Liver (tissue), 8 donors: ENCODE measurements at regions not wholly inside any gene's neighbourhood (a gene's known extent, or its start where the extent isn't known, plus 50 kb on each side); places are given as distances from the start of the nearest gene placed in this dataset.

Experiments
- DNase-seq: peaks from one replicate; pipeline ENCODE4 v3.0.0-alpha.2; 2017; ENCODE audit warnings: low spot score
- H3K27ac ChIP-seq, 2 donors: one replicate each; pipeline ENCODE4 v1.7.0; 2013; ENCODE audit warnings: inconsistent platforms in 2 of 2, low read length in 2 of 2, control low read depth in 1 of 2, low read depth in 1 of 2, mild to moderate bottlenecking in 1 of 2
- H3K27me3 ChIP-seq, 4 donors: one replicate each; pipeline versions ENCODE4 v1.6.1 to v1.7.0; 2013; ENCODE audit warnings: low read length in 3 of 4, inconsistent platforms in 1 of 4, mild to moderate bottlenecking in 1 of 4, moderate library complexity in 1 of 4; ENCODE audit not compliant: control insufficient read depth in 4 of 4, insufficient read depth in 4 of 4
- H3K36me3 ChIP-seq, 4 donors: one replicate each; pipeline versions ENCODE4 v1.6.1 to v1.7.0; 2013; ENCODE audit warnings: low read length in 3 of 4, mild to moderate bottlenecking in 3 of 4, low read depth in 1 of 4, moderate library complexity in 1 of 4; ENCODE audit not compliant: control insufficient read depth in 4 of 4, insufficient read depth in 3 of 4
- H3K4me1 ChIP-seq, 4 donors: one replicate each; pipeline versions ENCODE4 v1.6.1 to v1.7.0; 2013; ENCODE audit warnings: low read length in 3 of 4, mild to moderate bottlenecking in 3 of 4, moderate library complexity in 1 of 4; ENCODE audit not compliant: control insufficient read depth in 4 of 4, insufficient read depth in 4 of 4
- H3K4me3 ChIP-seq, 3 donors: one replicate each; pipeline versions ENCODE4 v1.6.1 to v1.7.0; 2013; ENCODE audit warnings: low read length in 3 of 3, control low read depth in 1 of 3, low read depth in 1 of 3, mild to moderate bottlenecking in 1 of 3
- H3K9ac ChIP-seq, 2 donors: one replicate each; pipeline ENCODE4 v1.7.0; 2013; ENCODE audit warnings: low read length in 2 of 2, mild to moderate bottlenecking in 2 of 2, moderate library complexity in 2 of 2, control low read depth in 1 of 2, low read depth in 1 of 2
- H3K9me3 ChIP-seq, 4 donors: one replicate each; pipeline versions ENCODE4 v1.6.1 to v1.7.0; 2013; ENCODE audit warnings: low read length in 3 of 4; ENCODE audit not compliant: control insufficient read depth in 4 of 4
- EGR1 ChIP-seq, 2 donors: IDR thresholded peaks; 2 replicates each; pipeline ENCODE4 v1.6.1; 2016 to 2018; ENCODE audit warnings: antibody characterized with exemption in 2 of 2, low read depth in 2 of 2
- FOXA1 ChIP-seq: IDR thresholded peaks from 2 replicates; pipeline ENCODE4 v1.6.1; 2016; ENCODE audit warnings: antibody characterized with exemption
- FOXA2 ChIP-seq: IDR thresholded peaks from 2 replicates; pipeline ENCODE4 v1.6.1; 2016; ENCODE audit warnings: antibody characterized with exemption
- GABPA ChIP-seq, 2 donors: IDR thresholded peaks in 1 of 2; conservative IDR thresholded peaks in 1 of 2; 2 replicates each; pipeline ENCODE4 v1.6.1; 2016; ENCODE audit warnings: antibody characterized with exemption in 2 of 2, mild to moderate bottlenecking in 1 of 2, moderate library complexity in 1 of 2
- HNF4A ChIP-seq, 2 donors: conservative IDR thresholded peaks; 2 replicates each; pipeline ENCODE4 v1.6.1; 2016; ENCODE audit warnings: antibody characterized with exemption in 2 of 2, mild to moderate bottlenecking in 2 of 2
- HNF4G ChIP-seq: IDR thresholded peaks from 2 replicates; pipeline ENCODE4 v1.6.1; 2016; ENCODE audit warnings: antibody characterized with exemption
- JUND ChIP-seq, 2 donors: IDR thresholded peaks; 2 replicates each; pipeline ENCODE4 v1.6.1; 2016; ENCODE audit warnings: antibody characterized with exemption in 2 of 2
- NR2F2 ChIP-seq: IDR thresholded peaks from 2 replicates; pipeline ENCODE4 v1.6.1; 2016; ENCODE audit warnings: antibody characterized with exemption
- RAD21 ChIP-seq, 2 donors: IDR thresholded peaks; 2 replicates each; pipeline ENCODE4 v1.6.1; 2016; ENCODE audit warnings: antibody characterized with exemption in 2 of 2, mild to moderate bottlenecking in 2 of 2
- RXRA ChIP-seq, 2 donors: IDR thresholded peaks; 2 replicates each; pipeline ENCODE4 v1.6.1; 2017 to 2018; ENCODE audit warnings: antibody characterized with exemption in 2 of 2, mild to moderate bottlenecking in 1 of 2
- SP1 ChIP-seq: IDR thresholded peaks from 2 replicates; pipeline ENCODE4 v1.6.1; 2018; ENCODE audit warnings: antibody characterized with exemption, mild to moderate bottlenecking
- TAF1 ChIP-seq: conservative IDR thresholded peaks from 2 replicates; pipeline ENCODE4 v1.6.1; 2016; ENCODE audit warnings: antibody characterized with exemption, mild to moderate bottlenecking
- YY1 ChIP-seq: IDR thresholded peaks from 2 replicates; pipeline ENCODE4 v1.6.1; 2016; ENCODE audit warnings: antibody characterized with exemption, mild to moderate bottlenecking
- WGBS: extraction: QIAGEN DNeasy Blood & Tissue Kit; methylation state at CpG from one replicate; pipeline ENCODE4 v1.1.7; 2013; 5-methylcytosine and 5-hydroxymethylcytosine counted together
- TF ChIP-seq, protein P1 (sequence below): fragments of 150-350 bp; IDR thresholded peaks from 2 replicates; pipeline ENCODE4 v1.5.1; 2017; ENCODE audit warnings: improper control_type of control experiment, low read depth, low read length; ENCODE audit not compliant: missing input control
- TF ChIP-seq, protein P2 (sequence below): IDR thresholded peaks from 2 replicates; pipeline ENCODE4 v1.6.1; 2016; ENCODE audit warnings: antibody characterized with exemption
- TF ChIP-seq, protein P3 (sequence below): IDR thresholded peaks from 2 replicates; pipeline ENCODE4 v1.6.1; 2016; ENCODE audit warnings: antibody characterized with exemption
- TF ChIP-seq, protein P4 (sequence below): IDR thresholded peaks from 2 replicates; pipeline ENCODE4 v1.6.1; 2016; ENCODE audit warnings: antibody characterized with exemption, mild to moderate bottlenecking
- TF ChIP-seq, protein P5 (sequence below): IDR thresholded peaks from 2 replicates; pipeline ENCODE4 v1.6.1; 2016; ENCODE audit warnings: antibody characterized with exemption
- donor health status: healthy.
- donor health status: healthy.
- donor health status: healthy.
- donor health status: healthy.
- donor health status: healthy.

DNA sequence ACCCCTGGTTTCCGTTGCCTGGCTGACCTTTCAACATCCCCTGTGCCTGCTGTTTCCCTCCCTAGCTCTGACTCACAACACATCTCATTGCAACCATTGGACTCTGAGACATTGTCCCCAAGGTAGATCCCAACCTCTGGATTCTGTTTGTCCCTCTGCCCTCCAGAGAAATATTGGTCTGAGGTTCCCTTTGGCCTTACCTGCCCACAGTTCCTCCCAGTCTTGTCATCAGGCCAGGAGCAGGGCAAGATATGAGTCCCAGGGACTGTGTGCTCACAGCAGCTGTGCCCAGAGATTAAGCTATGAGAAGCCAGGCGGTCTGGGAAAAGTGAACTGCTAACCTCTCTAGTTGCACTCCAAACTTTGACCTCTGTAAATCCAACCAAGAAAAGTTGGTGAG lies 168.2 kb upstream of the NR2F2 start:
- DNase-seq: no peak
- Histone ChIP-seq H3K27me3 (no peaks in the 10 kb centered on the region), H3K27ac (peak overlapping the region in 1 of 2 donors; percentile 46), H3K4me3 (no peak overlapping the region), H3K9me3 (no peaks in the 10 kb centered on the region), H3K4me1 (peaks cover 0 to 12% (median 3%) of the 10 kb centered on the region in 4 donors), H3K36me3 (no peaks in the 10 kb centered on the region), H3K9ac (no peak overlapping the region)
- TF ChIP-seq HNF4A (conservative IDR thresholded peaks at IDR 0.05) (peak; percentile 91 to 93), TAF1 (no peak), RAD21 (IDR thresholded peaks at IDR 0.05) (peak; percentile 40 to 54), SP1 (peak; percentile 67), NR2F2 (peak; percentile 65), FOXA1 (no peak), FOXA2 (no peak), HNF4G (peak; percentile 70), EGR1 (IDR thresholded peaks at IDR 0.05; ENCODE audit: low read depth in 2 of 2) (no peak), JUND (IDR thresholded peaks at IDR 0.05) (peak; percentile 74 to 83), YY1 (no peak), RXRA (IDR thresholded peaks at IDR 0.05) (peak; percentile 74 to 85), GABPA (IDR thresholded peaks at IDR 0.05 in 1 of 2, conservative IDR thresholded peaks at IDR 0.05 in 1 of 2) (no peak)
- TF ChIP-seq, protein P1, sequence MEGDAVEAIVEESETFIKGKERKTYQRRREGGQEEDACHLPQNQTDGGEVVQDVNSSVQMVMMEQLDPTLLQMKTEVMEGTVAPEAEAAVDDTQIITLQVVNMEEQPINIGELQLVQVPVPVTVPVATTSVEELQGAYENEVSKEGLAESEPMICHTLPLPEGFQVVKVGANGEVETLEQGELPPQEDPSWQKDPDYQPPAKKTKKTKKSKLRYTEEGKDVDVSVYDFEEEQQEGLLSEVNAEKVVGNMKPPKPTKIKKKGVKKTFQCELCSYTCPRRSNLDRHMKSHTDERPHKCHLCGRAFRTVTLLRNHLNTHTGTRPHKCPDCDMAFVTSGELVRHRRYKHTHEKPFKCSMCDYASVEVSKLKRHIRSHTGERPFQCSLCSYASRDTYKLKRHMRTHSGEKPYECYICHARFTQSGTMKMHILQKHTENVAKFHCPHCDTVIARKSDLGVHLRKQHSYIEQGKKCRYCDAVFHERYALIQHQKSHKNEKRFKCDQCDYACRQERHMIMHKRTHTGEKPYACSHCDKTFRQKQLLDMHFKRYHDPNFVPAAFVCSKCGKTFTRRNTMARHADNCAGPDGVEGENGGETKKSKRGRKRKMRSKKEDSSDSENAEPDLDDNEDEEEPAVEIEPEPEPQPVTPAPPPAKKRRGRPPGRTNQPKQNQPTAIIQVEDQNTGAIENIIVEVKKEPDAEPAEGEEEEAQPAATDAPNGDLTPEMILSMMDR: no peak
- TF ChIP-seq, protein P2, sequence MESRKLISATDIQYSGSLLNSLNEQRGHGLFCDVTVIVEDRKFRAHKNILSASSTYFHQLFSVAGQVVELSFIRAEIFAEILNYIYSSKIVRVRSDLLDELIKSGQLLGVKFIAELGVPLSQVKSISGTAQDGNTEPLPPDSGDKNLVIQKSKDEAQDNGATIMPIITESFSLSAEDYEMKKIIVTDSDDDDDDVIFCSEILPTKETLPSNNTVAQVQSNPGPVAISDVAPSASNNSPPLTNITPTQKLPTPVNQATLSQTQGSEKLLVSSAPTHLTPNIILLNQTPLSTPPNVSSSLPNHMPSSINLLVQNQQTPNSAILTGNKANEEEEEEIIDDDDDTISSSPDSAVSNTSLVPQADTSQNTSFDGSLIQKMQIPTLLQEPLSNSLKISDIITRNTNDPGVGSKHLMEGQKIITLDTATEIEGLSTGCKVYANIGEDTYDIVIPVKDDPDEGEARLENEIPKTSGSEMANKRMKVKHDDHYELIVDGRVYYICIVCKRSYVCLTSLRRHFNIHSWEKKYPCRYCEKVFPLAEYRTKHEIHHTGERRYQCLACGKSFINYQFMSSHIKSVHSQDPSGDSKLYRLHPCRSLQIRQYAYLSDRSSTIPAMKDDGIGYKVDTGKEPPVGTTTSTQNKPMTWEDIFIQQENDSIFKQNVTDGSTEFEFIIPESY: no peak
- TF ChIP-seq, protein P3, sequence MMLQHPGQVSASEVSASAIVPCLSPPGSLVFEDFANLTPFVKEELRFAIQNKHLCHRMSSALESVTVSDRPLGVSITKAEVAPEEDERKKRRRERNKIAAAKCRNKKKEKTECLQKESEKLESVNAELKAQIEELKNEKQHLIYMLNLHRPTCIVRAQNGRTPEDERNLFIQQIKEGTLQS: no peak
- TF ChIP-seq, protein P4, sequence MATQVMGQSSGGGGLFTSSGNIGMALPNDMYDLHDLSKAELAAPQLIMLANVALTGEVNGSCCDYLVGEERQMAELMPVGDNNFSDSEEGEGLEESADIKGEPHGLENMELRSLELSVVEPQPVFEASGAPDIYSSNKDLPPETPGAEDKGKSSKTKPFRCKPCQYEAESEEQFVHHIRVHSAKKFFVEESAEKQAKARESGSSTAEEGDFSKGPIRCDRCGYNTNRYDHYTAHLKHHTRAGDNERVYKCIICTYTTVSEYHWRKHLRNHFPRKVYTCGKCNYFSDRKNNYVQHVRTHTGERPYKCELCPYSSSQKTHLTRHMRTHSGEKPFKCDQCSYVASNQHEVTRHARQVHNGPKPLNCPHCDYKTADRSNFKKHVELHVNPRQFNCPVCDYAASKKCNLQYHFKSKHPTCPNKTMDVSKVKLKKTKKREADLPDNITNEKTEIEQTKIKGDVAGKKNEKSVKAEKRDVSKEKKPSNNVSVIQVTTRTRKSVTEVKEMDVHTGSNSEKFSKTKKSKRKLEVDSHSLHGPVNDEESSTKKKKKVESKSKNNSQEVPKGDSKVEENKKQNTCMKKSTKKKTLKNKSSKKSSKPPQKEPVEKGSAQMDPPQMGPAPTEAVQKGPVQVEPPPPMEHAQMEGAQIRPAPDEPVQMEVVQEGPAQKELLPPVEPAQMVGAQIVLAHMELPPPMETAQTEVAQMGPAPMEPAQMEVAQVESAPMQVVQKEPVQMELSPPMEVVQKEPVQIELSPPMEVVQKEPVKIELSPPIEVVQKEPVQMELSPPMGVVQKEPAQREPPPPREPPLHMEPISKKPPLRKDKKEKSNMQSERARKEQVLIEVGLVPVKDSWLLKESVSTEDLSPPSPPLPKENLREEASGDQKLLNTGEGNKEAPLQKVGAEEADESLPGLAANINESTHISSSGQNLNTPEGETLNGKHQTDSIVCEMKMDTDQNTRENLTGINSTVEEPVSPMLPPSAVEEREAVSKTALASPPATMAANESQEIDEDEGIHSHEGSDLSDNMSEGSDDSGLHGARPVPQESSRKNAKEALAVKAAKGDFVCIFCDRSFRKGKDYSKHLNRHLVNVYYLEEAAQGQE: no peak
- TF ChIP-seq, protein P5, sequence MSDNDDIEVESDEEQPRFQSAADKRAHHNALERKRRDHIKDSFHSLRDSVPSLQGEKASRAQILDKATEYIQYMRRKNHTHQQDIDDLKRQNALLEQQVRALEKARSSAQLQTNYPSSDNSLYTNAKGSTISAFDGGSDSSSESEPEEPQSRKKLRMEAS: no peak
- 35% methylated on average over 2 of the region's 2 CpGs for WGBS
